ENCODE measurements at regions not wholly inside any gene's neighbourhood (a gene's known extent, or its start where the extent isn't known, plus 50 kb on each side); places are given as distances from the start of the nearest gene placed in this dataset.

DNA sequence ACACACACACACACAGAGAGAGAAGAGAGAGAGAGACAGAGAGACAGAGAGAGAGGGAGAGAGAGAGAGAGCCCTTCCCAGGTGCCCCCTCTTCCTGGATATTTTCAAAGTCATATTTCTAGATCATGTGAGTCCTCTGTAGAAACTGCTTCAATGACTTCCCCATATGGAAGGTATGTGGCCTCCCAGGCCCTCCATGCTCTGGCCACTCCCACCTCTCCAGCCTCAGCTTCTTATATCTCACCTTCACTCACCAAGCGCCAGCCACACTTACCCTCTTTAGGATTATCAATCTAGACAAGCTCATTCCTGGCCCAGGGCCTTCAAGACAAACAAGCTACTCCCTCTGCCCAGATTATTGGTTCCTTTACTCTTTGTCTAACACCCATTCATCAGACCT, 259.7 kb downstream of the MTERF1 start:
- TF ChIP-seq EZH2 (IDR thresholded peaks at IDR 0.05; ENCODE audit: insufficient read depth, poor library complexity, severe bottlenecking) (no peak), EZH2phosphoT487 (IDR thresholded peaks at IDR 0.05; ENCODE audit: insufficient read depth, low read depth) (no peak)

All from GM23248 (cell line).